ENCODE measurements at regions not wholly inside any gene's neighbourhood (a gene's known extent, or its start where the extent isn't known, plus 50 kb on each side); places are given as distances from the start of the nearest gene placed in this dataset.

DNA sequence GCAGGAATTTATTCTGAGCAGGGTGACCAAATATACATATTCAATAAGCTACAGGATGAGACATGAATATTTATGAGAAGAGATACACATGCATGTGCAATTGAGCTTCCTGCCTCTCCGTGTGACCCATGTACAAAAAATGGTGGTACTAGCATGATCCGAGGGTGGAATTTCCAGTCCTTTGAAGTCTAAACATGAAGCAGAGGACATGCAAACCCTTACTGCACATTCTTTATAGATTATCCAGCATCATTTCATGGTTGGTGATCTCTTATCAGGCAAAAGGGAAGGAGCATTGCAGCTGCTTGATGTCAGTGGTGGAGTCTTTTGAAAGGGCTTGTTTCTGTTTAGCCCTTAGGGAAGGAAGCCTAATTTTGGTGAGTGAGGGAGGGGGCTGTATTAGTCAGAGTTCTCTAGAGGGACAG is 448.6 kb downstream of the SETD4 start:
- TF ChIP-seq ZNF791 (tag by site-specific recombination; IDR thresholded peaks at IDR 0.05): no peak
- TF ChIP-seq ZNF704 (tag by site-specific recombination; IDR thresholded peaks at IDR 0.05): no peak
- no peak for TF ChIP-seq ZNF248 (tag by site-specific recombination; IDR thresholded peaks at IDR 0.05)
- TF ChIP-seq PRDM4 (tag by site-specific recombination; IDR thresholded peaks at IDR 0.05): no peak
- no peak for TF ChIP-seq ZBTB26 (tag by site-specific recombination; optimal IDR thresholded peaks at IDR 0.05)
- TF ChIP-seq ZSCAN23 (tag by site-specific recombination; IDR thresholded peaks at IDR 0.05): no peak
- no peak for TF ChIP-seq ZNF555 (tag by site-specific recombination; conservative IDR thresholded peaks at IDR 0.05)

Data from HEK293 (cell line).